IMR-90 (cell line): ENCODE measurements at regions not wholly inside any gene's neighbourhood (a gene's known extent, or its start where the extent isn't known, plus 50 kb on each side); places are given as distances from the start of the nearest gene placed in this dataset.

Experiments used
- ATAC-seq: fragments of 200-7000 bp; cut with Tn5 transposase; 2 replicates; pipeline ENCODE4 v1.9.1; 2020; ENCODE audit warnings: low read depth, mild to moderate bottlenecking, moderate library complexity
- BruUV-seq: library from RNA; stranded (reverse); fragments of 400-500 nt; replicated peaks from 2 replicates; lab custom pipeline; 2021; lab: Mats Ljungman, UMichigan
- CTCF ChIA-PET: fragments of 300-600 bp; formaldehyde crosslinking; extraction: SDS; loops from one replicate; lab custom pipeline; 2021; ENCODE audit warnings: antibody characterized with exemption; lab: Yijun Ruan, JAX
- POLR2A ChIA-PET: fragments of 300-600 bp; sonication (Branson Sonifier 250); formaldehyde crosslinking; loops from one replicate; lab custom pipeline; 2022; ENCODE audit warnings: antibody characterized with exemption; ENCODE audit not compliant: unreplicated experiment; lab: Charles Lee
- DNase-seq: peaks from one replicate; pipeline ENCODE4 v3.0.0; 2013
- H2AFZ ChIP-seq: replicated peaks from 2 replicates; pipeline ENCODE3; 2013; ENCODE audit warnings: low read length, mild to moderate bottlenecking; ENCODE audit not compliant: poor library complexity
- H2AK5ac ChIP-seq: 2 replicates; pipeline ENCODE4 v1.6.1; 2013; ENCODE audit warnings: low read depth, low read length, inconsistent platforms
- H2AK9ac ChIP-seq: replicated peaks from 2 replicates; pipeline ENCODE3; 2013; ENCODE audit warnings: mild to moderate bottlenecking, low read depth, low read length, moderate library complexity; ENCODE audit not compliant: poor library complexity
- H2BK120ac ChIP-seq: 2 replicates; pipeline ENCODE4 v1.6.1; 2013; ENCODE audit warnings: low read depth, low read length, inconsistent platforms
- H2BK15ac ChIP-seq: 3 replicates; pipeline ENCODE4 v1.6.1; 2013; ENCODE audit warnings: low read depth, low read length, inconsistent platforms
- H2BK20ac ChIP-seq: 2 replicates; pipeline ENCODE4 v1.6.1; 2013; ENCODE audit warnings: low read depth, mild to moderate bottlenecking, inconsistent platforms, low read length, moderate library complexity
- H2BK5ac ChIP-seq: 2 replicates; pipeline ENCODE4 v1.6.1; 2013; ENCODE audit warnings: mild to moderate bottlenecking, low read depth, low read length, inconsistent platforms; ENCODE audit not compliant: poor library complexity, severe bottlenecking
- H3K14ac ChIP-seq: replicated peaks from 2 replicates; pipeline ENCODE4 v1.6.1; 2013; ENCODE audit warnings: low read depth, low read length, inconsistent platforms
- H3K18ac ChIP-seq: 2 replicates; pipeline ENCODE4 v1.6.1; 2013; ENCODE audit warnings: low read depth, low read length, control low read depth
- H3K23ac ChIP-seq: 2 replicates; pipeline ENCODE4 v1.6.1; 2013; ENCODE audit warnings: low read depth, low read length, inconsistent platforms
- H3K27ac ChIP-seq: 2 replicates; pipeline ENCODE4 v1.5.1; 2013; ENCODE audit warnings: mild to moderate bottlenecking, control low read depth, low read length; ENCODE audit not compliant: insufficient read depth
- H3K27me3 ChIP-seq: 2 replicates; pipeline ENCODE4 v1.6.1; 2013; ENCODE audit warnings: low read length; ENCODE audit not compliant: control insufficient read depth, insufficient read depth
- H3K36me3 ChIP-seq: 2 replicates; pipeline ENCODE4 v1.6.1; 2013; ENCODE audit warnings: low read length, mixed read lengths; ENCODE audit not compliant: control insufficient read depth, insufficient read depth
- H3K4ac ChIP-seq: 2 replicates; pipeline ENCODE4 v1.6.1; 2013; ENCODE audit warnings: low read depth, low read length, inconsistent platforms
- H3K4me1 ChIP-seq: 2 replicates; pipeline ENCODE4 v1.6.1; 2013; ENCODE audit warnings: low read length, mixed read lengths; ENCODE audit not compliant: control insufficient read depth, insufficient read depth
- H3K4me2 ChIP-seq: 2 replicates; pipeline ENCODE4 v1.6.1; 2013; ENCODE audit warnings: low read depth, mild to moderate bottlenecking, control low read depth, low read length, moderate library complexity
- H3K4me3 ChIP-seq: 2 replicates; pipeline ENCODE4 v1.5.1; 2013; ENCODE audit warnings: low read depth, mild to moderate bottlenecking, control low read depth, low read length, moderate library complexity; ENCODE audit not compliant: insufficient read depth
- H3K56ac ChIP-seq: 2 replicates; pipeline ENCODE4 v1.6.1; 2013; ENCODE audit warnings: low read length, inconsistent platforms; ENCODE audit not compliant: insufficient read depth; ENCODE audit errors: extremely low read depth
- H3K79me1 ChIP-seq, 2 experiments: 2 replicates each; pipeline ENCODE4 v1.6.1; 2013; ENCODE audit warnings: low read length in 2 of 2, inconsistent platforms in 1 of 2, low read depth in 1 of 2
- H3K9ac ChIP-seq: 2 replicates; pipeline ENCODE4 v1.6.1; 2013; ENCODE audit warnings: low read depth, low read length, control low read depth
- H3K9me1 ChIP-seq: 2 replicates; pipeline ENCODE4 v1.6.1; 2013; ENCODE audit warnings: low read length, inconsistent platforms; ENCODE audit not compliant: insufficient read depth
- H3K9me3 ChIP-seq: 2 replicates; pipeline ENCODE4 v1.6.1; 2013; ENCODE audit warnings: low read length; ENCODE audit not compliant: control insufficient read depth, insufficient read depth
- H4K20me1 ChIP-seq: 2 replicates; pipeline ENCODE4 v1.6.1; 2013; ENCODE audit warnings: low read length, inconsistent platforms; ENCODE audit not compliant: insufficient read depth
- H4K5ac ChIP-seq: 2 replicates; pipeline ENCODE4 v1.6.1; 2013; ENCODE audit warnings: mild to moderate bottlenecking, low read depth, low read length, control low read depth
- H4K8ac ChIP-seq, 2 experiments: 2 replicates each; pipeline ENCODE4 v1.6.1; 2013; ENCODE audit warnings: low read depth in 2 of 2, low read length in 2 of 2, control low read depth in 1 of 2, inconsistent platforms in 1 of 2
- H4K91ac ChIP-seq: 2 replicates; pipeline ENCODE4 v1.6.1; 2013; ENCODE audit warnings: low read depth, low read length, inconsistent platforms; ENCODE audit not compliant: insufficient read depth
- BHLHE40 ChIP-seq: fragments of 150-350 bp; IDR thresholded peaks from 2 replicates; pipeline ENCODE4 v1.6.1; 2016; ENCODE audit warnings: mild to moderate bottlenecking, low read depth, low read length
- CEBPB ChIP-seq: IDR thresholded peaks from 2 replicates; pipeline ENCODE4 v1.6.1; 2012; ENCODE audit warnings: low read depth, low read length, improper control_type of control experiment
- CHD1 ChIP-seq: IDR thresholded peaks from 2 replicates; pipeline ENCODE4 v1.6.1; 2012; ENCODE audit warnings: low read depth, low read length, improper control_type of control experiment
- FOS ChIP-seq: fragments of 150-350 bp; IDR thresholded peaks from 2 replicates; pipeline ENCODE4 v1.6.1; 2016; ENCODE audit warnings: low read depth, low read length
- MAFK ChIP-seq: IDR thresholded peaks from 2 replicates; pipeline ENCODE4 v1.6.1; 2012; ENCODE audit warnings: low read depth, low read length, improper control_type of control experiment
- MAZ ChIP-seq: IDR thresholded peaks from 2 replicates; pipeline ENCODE4 v1.6.1; 2012; ENCODE audit warnings: low read depth, mild to moderate bottlenecking, low read length, improper control_type of control experiment, moderate library complexity, borderline replicate concordance
- MXI1 ChIP-seq: IDR thresholded peaks from 2 replicates; pipeline ENCODE4 v1.6.1; 2012; ENCODE audit warnings: low read depth, mild to moderate bottlenecking, low read length, moderate library complexity, borderline replicate concordance
- NFE2L2 ChIP-seq: fragments of 150-350 bp; IDR thresholded peaks from 2 replicates; pipeline ENCODE4 v1.6.1; 2016; ENCODE audit warnings: low read depth, mild to moderate bottlenecking, low read length
- POLR2A ChIP-seq: IDR thresholded peaks from 2 replicates; pipeline ENCODE4 v1.6.1; 2012; ENCODE audit warnings: mild to moderate bottlenecking, low read depth, low read length
- RAD21 ChIP-seq: IDR thresholded peaks from 2 replicates; pipeline ENCODE4 v1.6.1; 2012; ENCODE audit warnings: low read length, improper control_type of control experiment
- RCOR1 ChIP-seq: IDR thresholded peaks from 2 replicates; pipeline ENCODE4 v1.6.1; 2012; ENCODE audit warnings: mild to moderate bottlenecking, low read length, improper control_type of control experiment; ENCODE audit not compliant: insufficient replicate concordance
- RFX5 ChIP-seq: IDR thresholded peaks from 2 replicates; pipeline ENCODE4 v1.8.0; 2012; ENCODE audit warnings: low read depth, mild to moderate bottlenecking, low read length, moderate library complexity
- SMC3 ChIP-seq: fragments of 150-350 bp; IDR thresholded peaks from 2 replicates; pipeline ENCODE4 v1.6.1; 2016; ENCODE audit warnings: low read depth, mild to moderate bottlenecking, antibody characterized with exemption, low read length, moderate library complexity
- WGBS, 2 experiments: methylation state at CpG; one replicate each; pipeline versions ENCODE4 v1.1.5 to v1.1.7; 2013; ENCODE audit warnings: missing lambda C conversion rate in 2 of 2; ENCODE audit not compliant: insufficient read length in 1 of 2; ENCODE audit errors: extremely low coverage in 2 of 2; 5-methylcytosine and 5-hydroxymethylcytosine counted together
- dilution Hi-C: fragments of 300-500 bp; cut with HindIII; formaldehyde crosslinking; loops from one replicate; pipeline ENCODE4 v1.14.3; 2018; ENCODE audit warnings: low sequenced_read_pairs; ENCODE audit not compliant: unreplicated experiment
- in situ Hi-C: fragments of 300-500 bp; cut with MboI; formaldehyde crosslinking; loops from 3 replicates; pipeline ENCODE4 v1.14.3; 2019; ENCODE audit warnings: low sequenced_read_pairs, inconsistent platforms, mixed read lengths
- intact Hi-C: fragments of 100-400 bp; cut with micrococcal nuclease; formaldehyde crosslinking; loops from 2 replicates; pipeline ENCODE4 v1.10.0; 2022
- TF ChIP-seq, protein P1 (sequence below): fragments of 150-350 bp; IDR thresholded peaks from 2 replicates; pipeline ENCODE4 v1.6.1; 2016; ENCODE audit warnings: low read depth, mild to moderate bottlenecking, low read length, moderate library complexity, borderline replicate concordance
- TF ChIP-seq, protein P2 (sequence below): conservative IDR thresholded peaks from 2 replicates; pipeline ENCODE4 v1.5.1; 2012; ENCODE audit warnings: mild to moderate bottlenecking, low read depth, low read length, improper control_type of control experiment
- TF ChIP-seq, protein P3 (sequence below): fragments of 150-350 bp; IDR thresholded peaks from 2 replicates; pipeline ENCODE4 v1.6.1; 2017; ENCODE audit warnings: mild to moderate bottlenecking, antibody characterized with exemption, low read length, low read depth

DNA sequence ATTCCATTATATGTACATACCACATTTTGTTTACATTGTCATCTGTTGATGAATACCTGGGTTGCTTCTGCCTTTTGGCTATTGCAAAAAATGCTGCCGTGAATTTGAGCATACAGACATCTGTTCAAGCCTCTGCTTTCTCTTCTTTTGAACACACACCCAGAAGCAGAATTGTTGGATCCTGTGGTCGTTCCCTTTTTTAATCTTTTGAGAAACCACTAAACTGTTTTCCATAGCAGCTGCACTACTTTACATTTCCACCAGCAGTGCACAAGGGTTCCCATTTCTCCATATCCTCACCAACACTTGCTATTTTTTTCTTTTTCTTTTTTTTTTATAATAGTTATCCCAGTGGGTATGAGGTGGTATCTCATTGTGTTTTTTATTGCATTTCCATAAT is 123.5 kb downstream of the TEX29 start:
- H3K9me3 ChIP-seq = peaks cover 3% of the 10 kb centered on the region
- no peaks in the 10 kb centered on the region for H3K79me1 ChIP-seq
- no peak overlapping the region for H3K56ac ChIP-seq
- H4K5ac ChIP-seq = no peak overlapping the region
- H3K9me1 ChIP-seq = no peaks in the 10 kb centered on the region
- ChIA-PET POLR2A (interaction anchor here (0.6 kb wide), 1 partner anchor 12 kb away, joined by 3 read pairs; no protein-coding TSS in a partner anchor), CTCF (interaction anchor here (0.6 to 1.4 kb wide), 2 partner anchors 16 to 66 kb away, joined by 3 to 5 read pairs; no protein-coding TSS in a partner anchor)
- no peak overlapping the region for H3K27ac ChIP-seq
- ATAC-seq = no peak
- no peak overlapping the region for H3K14ac ChIP-seq
- no peak for DNase-seq
- H4K91ac ChIP-seq = no peak overlapping the region
- H3K23ac ChIP-seq = no peak overlapping the region
- TF ChIP-seq CEBPB = no peak
- no peak for TF ChIP-seq MXI1
- no peak for TF ChIP-seq MAZ
- no peak for TF ChIP-seq MAFK
- no peak for TF ChIP-seq CHD1
- no peak for TF ChIP-seq FOS
- TF ChIP-seq SMC3 = no peak
- TF ChIP-seq, protein P1, sequence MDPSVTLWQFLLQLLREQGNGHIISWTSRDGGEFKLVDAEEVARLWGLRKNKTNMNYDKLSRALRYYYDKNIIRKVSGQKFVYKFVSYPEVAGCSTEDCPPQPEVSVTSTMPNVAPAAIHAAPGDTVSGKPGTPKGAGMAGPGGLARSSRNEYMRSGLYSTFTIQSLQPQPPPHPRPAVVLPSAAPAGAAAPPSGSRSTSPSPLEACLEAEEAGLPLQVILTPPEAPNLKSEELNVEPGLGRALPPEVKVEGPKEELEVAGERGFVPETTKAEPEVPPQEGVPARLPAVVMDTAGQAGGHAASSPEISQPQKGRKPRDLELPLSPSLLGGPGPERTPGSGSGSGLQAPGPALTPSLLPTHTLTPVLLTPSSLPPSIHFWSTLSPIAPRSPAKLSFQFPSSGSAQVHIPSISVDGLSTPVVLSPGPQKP = no peak
- TF ChIP-seq, protein P2, sequence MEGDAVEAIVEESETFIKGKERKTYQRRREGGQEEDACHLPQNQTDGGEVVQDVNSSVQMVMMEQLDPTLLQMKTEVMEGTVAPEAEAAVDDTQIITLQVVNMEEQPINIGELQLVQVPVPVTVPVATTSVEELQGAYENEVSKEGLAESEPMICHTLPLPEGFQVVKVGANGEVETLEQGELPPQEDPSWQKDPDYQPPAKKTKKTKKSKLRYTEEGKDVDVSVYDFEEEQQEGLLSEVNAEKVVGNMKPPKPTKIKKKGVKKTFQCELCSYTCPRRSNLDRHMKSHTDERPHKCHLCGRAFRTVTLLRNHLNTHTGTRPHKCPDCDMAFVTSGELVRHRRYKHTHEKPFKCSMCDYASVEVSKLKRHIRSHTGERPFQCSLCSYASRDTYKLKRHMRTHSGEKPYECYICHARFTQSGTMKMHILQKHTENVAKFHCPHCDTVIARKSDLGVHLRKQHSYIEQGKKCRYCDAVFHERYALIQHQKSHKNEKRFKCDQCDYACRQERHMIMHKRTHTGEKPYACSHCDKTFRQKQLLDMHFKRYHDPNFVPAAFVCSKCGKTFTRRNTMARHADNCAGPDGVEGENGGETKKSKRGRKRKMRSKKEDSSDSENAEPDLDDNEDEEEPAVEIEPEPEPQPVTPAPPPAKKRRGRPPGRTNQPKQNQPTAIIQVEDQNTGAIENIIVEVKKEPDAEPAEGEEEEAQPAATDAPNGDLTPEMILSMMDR = no peak
- no peak for TF ChIP-seq NFE2L2
- TF ChIP-seq, protein P3, sequence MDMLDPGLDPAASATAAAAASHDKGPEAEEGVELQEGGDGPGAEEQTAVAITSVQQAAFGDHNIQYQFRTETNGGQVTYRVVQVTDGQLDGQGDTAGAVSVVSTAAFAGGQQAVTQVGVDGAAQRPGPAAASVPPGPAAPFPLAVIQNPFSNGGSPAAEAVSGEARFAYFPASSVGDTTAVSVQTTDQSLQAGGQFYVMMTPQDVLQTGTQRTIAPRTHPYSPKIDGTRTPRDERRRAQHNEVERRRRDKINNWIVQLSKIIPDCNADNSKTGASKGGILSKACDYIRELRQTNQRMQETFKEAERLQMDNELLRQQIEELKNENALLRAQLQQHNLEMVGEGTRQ = no peak
- TF ChIP-seq POLR2A = no peak
- no peak for TF ChIP-seq RFX5
- TF ChIP-seq BHLHE40 = no peak
- no peak for TF ChIP-seq RCOR1
- no peak for TF ChIP-seq RAD21
- no peak overlapping the region for H2AFZ ChIP-seq
- no peak overlapping the region for H3K4me3 ChIP-seq
- H3K18ac ChIP-seq = no peak overlapping the region
- no peak overlapping the region for H3K9ac ChIP-seq
- in situ Hi-C loops (no loop called here), dilution Hi-C loops (no loop called here), intact Hi-C loops (no loop called here)
- H3K36me3 ChIP-seq = no peaks in the 10 kb centered on the region
- H2AK5ac ChIP-seq = no peak overlapping the region
- H2BK120ac ChIP-seq = no peak overlapping the region
- H4K8ac ChIP-seq = no peak overlapping the region
- H2BK20ac ChIP-seq = no peak overlapping the region
- no peaks in the 10 kb centered on the region for H3K4me1 ChIP-seq
- H3K4me2 ChIP-seq = no peak overlapping the region
- 43% methylated on average over 2 of the region's 2 CpGs; no CpG with 5 or more reads in 1 of the 2 experiments for WGBS, 2 experiments
- no peak overlapping the region for H2BK5ac ChIP-seq
- no peak overlapping the region for H3K4ac ChIP-seq
- H4K20me1 ChIP-seq = no peaks in the 10 kb centered on the region
- H2AK9ac ChIP-seq = no peak overlapping the region
- no peak overlapping the region for H2BK15ac ChIP-seq
- H3K27me3 ChIP-seq = no peaks in the 10 kb centered on the region
- no TSS peak for BruUV-seq
